Panc1 (cell line): ENCODE measurements at regions not wholly inside any gene's neighbourhood (a gene's known extent, or its start where the extent isn't known, plus 50 kb on each side); places are given as distances from the start of the nearest gene placed in this dataset.

ENCODE experiments used
- ATAC-seq: fragments of 200-7000 bp; cut with Tn5 transposase; 2 replicates; pipeline ENCODE4 v1.9.1; 2020; ENCODE audit warnings: mild to moderate bottlenecking, moderate library complexity
- BruUV-seq: library from RNA; stranded (reverse); fragments of 400-500 nt; replicated peaks from 2 replicates; lab custom pipeline; 2021; lab: Mats Ljungman, UMichigan
- CTCF ChIA-PET: fragments of 300-600 bp; sonication (Branson Sonifier 250); formaldehyde crosslinking; loops from one replicate; lab custom pipeline; 2022; ENCODE audit warnings: antibody characterized with exemption; lab: Charles Lee
- POLR2A ChIA-PET: fragments of 300-600 bp; sonication (Branson Sonifier 250); formaldehyde crosslinking; loops from one replicate; lab custom pipeline; 2022; ENCODE audit warnings: antibody characterized with exemption; lab: Charles Lee
- DNase-seq: peaks from one replicate; pipeline ENCODE4 v3.0.0-alpha.2; 2010; ENCODE audit warnings: low read depth, low spot score
- H3K27ac ChIP-seq: 2 replicates; pipeline ENCODE4 v1.5.1; 2011; ENCODE audit warnings: mild to moderate bottlenecking, low read length, inconsistent platforms
- H3K27me3 ChIP-seq: fragments of 200-500 bp; sonication (Bioruptor generic); 2 replicates; pipeline ENCODE4 v1.6.0; 2014; ENCODE audit warnings: low read length, inconsistent platforms; ENCODE audit not compliant: control insufficient read depth, insufficient read depth
- H3K36me3 ChIP-seq: fragments of 200-500 bp; sonication (Bioruptor generic); 2 replicates; pipeline ENCODE4 v1.5.1; 2014; ENCODE audit warnings: inconsistent platforms, mild to moderate bottlenecking, low read length, moderate library complexity; ENCODE audit not compliant: control insufficient read depth, insufficient read depth
- H3K4me1 ChIP-seq: 2 replicates; pipeline ENCODE4 v1.5.1; 2011; ENCODE audit warnings: inconsistent platforms, mild to moderate bottlenecking, low read length, moderate library complexity; ENCODE audit not compliant: control insufficient read depth, insufficient read depth
- H3K4me3 ChIP-seq, 2 experiments: 2 replicates each; pipeline ENCODE4 v1.5.1; 2011 to 2012; ENCODE audit warnings: low read depth in 2 of 2, low read length in 2 of 2, mild to moderate bottlenecking in 2 of 2, inconsistent platforms in 1 of 2, moderate library complexity in 1 of 2
- H3K9me3 ChIP-seq: fragments of 200-500 bp; sonication (Bioruptor generic); 2 replicates; pipeline ENCODE4 v1.5.1; 2014; ENCODE audit warnings: low read depth, mild to moderate bottlenecking, inconsistent platforms, low read length, moderate library complexity; ENCODE audit not compliant: control insufficient read depth, insufficient read depth
- POLR2AphosphoS5 ChIP-seq: IDR thresholded peaks from 2 replicates; pipeline ENCODE4 v1.6.1; 2012; ENCODE audit warnings: mild to moderate bottlenecking, low read depth, low read length, moderate library complexity
- SIN3A ChIP-seq: IDR thresholded peaks from 2 replicates; pipeline ENCODE4 v1.6.1; 2012; ENCODE audit warnings: low read depth, mild to moderate bottlenecking, low read length, moderate library complexity, borderline replicate concordance; ENCODE audit not compliant: insufficient read depth
- TCF7L2 ChIP-seq: IDR thresholded peaks from 2 replicates; pipeline ENCODE4 v1.6.1; 2011; ENCODE audit warnings: mild to moderate bottlenecking, low read depth, low read length, inconsistent platforms
- in situ Hi-C: cut with HindIII; loops from 2 replicates; pipeline ENCODE4 v1.10.0; 2016; ENCODE audit warnings: low sequenced_read_pairs, low pct_unique_long_range_greater_than_20kb
- intact Hi-C: fragments of 100-400 bp; cut with micrococcal nuclease; formaldehyde crosslinking; loops from one replicate; pipeline ENCODE4 v1.10.0; 2022; ENCODE audit not compliant: unreplicated experiment
- TF ChIP-seq, protein P1 (sequence below): fragments of 450-650 bp; IDR thresholded peaks from 2 replicates; pipeline ENCODE4 v1.5.1; 2017; ENCODE audit warnings: mild to moderate bottlenecking
- TF ChIP-seq, protein P2 (sequence below), 2 experiments: IDR thresholded peaks; 2 replicates each; pipeline ENCODE4 v1.6.1; 2011 to 2012; ENCODE audit warnings: low read depth in 2 of 2, control low read depth in 1 of 2, low read length in 1 of 2, mild to moderate bottlenecking in 1 of 2, moderate library complexity in 1 of 2; ENCODE audit not compliant: insufficient read depth in 1 of 2

DNA sequence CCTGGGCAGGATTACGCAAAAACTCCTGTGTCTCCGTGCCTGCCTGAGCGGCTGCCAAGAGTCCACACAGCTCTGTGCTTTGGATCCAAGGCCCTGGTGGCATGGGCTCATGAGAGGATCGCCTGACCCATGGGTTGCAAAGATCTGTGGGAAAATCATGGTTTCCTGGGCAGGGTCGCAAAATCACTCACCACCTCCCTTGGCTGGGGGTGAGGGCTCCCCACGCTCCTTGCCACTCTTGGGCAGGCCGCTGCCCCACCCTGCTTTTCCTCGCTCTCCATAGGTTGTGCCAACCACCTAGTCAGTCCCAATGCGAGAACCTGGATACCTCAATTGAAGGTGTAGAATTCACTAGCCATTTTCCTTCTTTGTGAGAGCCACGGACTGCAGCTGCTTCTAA is 66.5 kb upstream of the MAGEB18 start:
- in situ Hi-C loops (no loop called here), intact Hi-C loops (no loop called here)
- Histone ChIP-seq H3K9me3 (no peaks in the 10 kb centered on the region), H3K27me3 (no peaks in the 10 kb centered on the region), H3K27ac (no peak overlapping the region), H3K4me3 (no peak overlapping the region), H3K36me3 (no peaks in the 10 kb centered on the region), H3K4me1 (no peaks in the 10 kb centered on the region)
- TF ChIP-seq, protein P1, sequence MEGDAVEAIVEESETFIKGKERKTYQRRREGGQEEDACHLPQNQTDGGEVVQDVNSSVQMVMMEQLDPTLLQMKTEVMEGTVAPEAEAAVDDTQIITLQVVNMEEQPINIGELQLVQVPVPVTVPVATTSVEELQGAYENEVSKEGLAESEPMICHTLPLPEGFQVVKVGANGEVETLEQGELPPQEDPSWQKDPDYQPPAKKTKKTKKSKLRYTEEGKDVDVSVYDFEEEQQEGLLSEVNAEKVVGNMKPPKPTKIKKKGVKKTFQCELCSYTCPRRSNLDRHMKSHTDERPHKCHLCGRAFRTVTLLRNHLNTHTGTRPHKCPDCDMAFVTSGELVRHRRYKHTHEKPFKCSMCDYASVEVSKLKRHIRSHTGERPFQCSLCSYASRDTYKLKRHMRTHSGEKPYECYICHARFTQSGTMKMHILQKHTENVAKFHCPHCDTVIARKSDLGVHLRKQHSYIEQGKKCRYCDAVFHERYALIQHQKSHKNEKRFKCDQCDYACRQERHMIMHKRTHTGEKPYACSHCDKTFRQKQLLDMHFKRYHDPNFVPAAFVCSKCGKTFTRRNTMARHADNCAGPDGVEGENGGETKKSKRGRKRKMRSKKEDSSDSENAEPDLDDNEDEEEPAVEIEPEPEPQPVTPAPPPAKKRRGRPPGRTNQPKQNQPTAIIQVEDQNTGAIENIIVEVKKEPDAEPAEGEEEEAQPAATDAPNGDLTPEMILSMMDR: no peak
- TF ChIP-seq TCF7L2 (no peak), SIN3A (no peak), POLR2AphosphoS5 (no peak)
- TF ChIP-seq, protein P2, sequence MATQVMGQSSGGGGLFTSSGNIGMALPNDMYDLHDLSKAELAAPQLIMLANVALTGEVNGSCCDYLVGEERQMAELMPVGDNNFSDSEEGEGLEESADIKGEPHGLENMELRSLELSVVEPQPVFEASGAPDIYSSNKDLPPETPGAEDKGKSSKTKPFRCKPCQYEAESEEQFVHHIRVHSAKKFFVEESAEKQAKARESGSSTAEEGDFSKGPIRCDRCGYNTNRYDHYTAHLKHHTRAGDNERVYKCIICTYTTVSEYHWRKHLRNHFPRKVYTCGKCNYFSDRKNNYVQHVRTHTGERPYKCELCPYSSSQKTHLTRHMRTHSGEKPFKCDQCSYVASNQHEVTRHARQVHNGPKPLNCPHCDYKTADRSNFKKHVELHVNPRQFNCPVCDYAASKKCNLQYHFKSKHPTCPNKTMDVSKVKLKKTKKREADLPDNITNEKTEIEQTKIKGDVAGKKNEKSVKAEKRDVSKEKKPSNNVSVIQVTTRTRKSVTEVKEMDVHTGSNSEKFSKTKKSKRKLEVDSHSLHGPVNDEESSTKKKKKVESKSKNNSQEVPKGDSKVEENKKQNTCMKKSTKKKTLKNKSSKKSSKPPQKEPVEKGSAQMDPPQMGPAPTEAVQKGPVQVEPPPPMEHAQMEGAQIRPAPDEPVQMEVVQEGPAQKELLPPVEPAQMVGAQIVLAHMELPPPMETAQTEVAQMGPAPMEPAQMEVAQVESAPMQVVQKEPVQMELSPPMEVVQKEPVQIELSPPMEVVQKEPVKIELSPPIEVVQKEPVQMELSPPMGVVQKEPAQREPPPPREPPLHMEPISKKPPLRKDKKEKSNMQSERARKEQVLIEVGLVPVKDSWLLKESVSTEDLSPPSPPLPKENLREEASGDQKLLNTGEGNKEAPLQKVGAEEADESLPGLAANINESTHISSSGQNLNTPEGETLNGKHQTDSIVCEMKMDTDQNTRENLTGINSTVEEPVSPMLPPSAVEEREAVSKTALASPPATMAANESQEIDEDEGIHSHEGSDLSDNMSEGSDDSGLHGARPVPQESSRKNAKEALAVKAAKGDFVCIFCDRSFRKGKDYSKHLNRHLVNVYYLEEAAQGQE (IDR thresholded peaks at IDR 0.05; ENCODE audit: insufficient read depth in 1 of 2, low read depth in 2 of 2, low read length in 1 of 2): no peak
- no peak for DNase-seq
- CTCF ChIA-PET: no interaction called here
- ATAC-seq: no peak
- no TSS peak for BruUV-seq
- POLR2A ChIA-PET: no interaction called here

DNA sequence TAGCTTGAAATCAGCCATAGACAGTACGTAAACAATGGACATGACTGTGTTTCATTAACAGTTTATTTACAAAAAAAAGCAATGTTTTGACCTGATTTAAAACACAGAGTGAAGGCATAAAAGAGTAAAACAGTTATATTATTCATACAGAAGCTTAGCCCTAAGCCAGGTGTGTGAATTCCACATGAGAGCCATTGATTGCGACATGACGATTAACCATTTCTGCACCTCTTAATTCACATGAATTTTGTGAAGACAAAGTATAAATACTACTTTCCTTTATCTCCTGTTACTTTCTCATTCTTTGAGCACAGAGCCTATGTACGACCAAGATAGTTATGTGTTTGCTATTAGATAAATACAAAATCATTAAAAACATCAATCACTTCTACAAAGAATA is 55.0 kb upstream of the MAGEB18 start:
- BruUV-seq: no TSS peak
- POLR2A ChIA-PET: no interaction called here
- in situ Hi-C loops: no loop called here

More for the DNA sequence above, 55.0 kb upstream of the MAGEB18 start:
- intact Hi-C loops: no loop called here
- Histone ChIP-seq H3K4me3 (no peak overlapping the region), H3K27me3 (no peaks in the 10 kb centered on the region), H3K9me3 (no peaks in the 10 kb centered on the region), H3K27ac (no peak overlapping the region), H3K36me3 (no peaks in the 10 kb centered on the region), H3K4me1 (no peaks in the 10 kb centered on the region)
- no peak for ATAC-seq
- DNase-seq: no peak
- no peak for TF ChIP-seq POLR2AphosphoS5
- TF ChIP-seq SIN3A: no peak
- TF ChIP-seq TCF7L2: no peak
- TF ChIP-seq, protein P2 (IDR thresholded peaks at IDR 0.05; ENCODE audit: insufficient read depth in 1 of 2, low read depth in 2 of 2, low read length in 1 of 2): no peak
- TF ChIP-seq, protein P1: no peak
- CTCF ChIA-PET: no interaction called here
